IPS-11a (cell line): ENCODE measurements at regions not wholly inside any gene's neighbourhood (a gene's known extent, or its start where the extent isn't known, plus 50 kb on each side); places are given as distances from the start of the nearest gene placed in this dataset.

Experiments used
- H3K4me3 ChIP-seq: one replicate; pipeline ENCODE4 v1.5.1; 2013; ENCODE audit warnings: low read depth, low read length, control low read depth

GRCh38 chr17:49918591-49918990, 50.4 kb upstream of the DLX4 start:
- H3K4me3 ChIP-seq, result no peak overlapping the region
